ENCODE measurements at regions not wholly inside any gene's neighbourhood (a gene's known extent, or its start where the extent isn't known, plus 50 kb on each side); places are given as distances from the start of the nearest gene placed in this dataset.

GRCh38 chr18:30743033-30743432, 299.5 kb downstream of the DSC3 start:
- H3K4me3 ChIP-seq (ENCODE audit: low read length): no peak overlapping the region
- no peak for TF ChIP-seq CTCF (IDR thresholded peaks at IDR 0.05; ENCODE audit: insufficient read depth, low read depth, low read length, missing control alignments)
- DNase-seq (ENCODE audit: low read depth): no peak

- no peak overlapping the region for H3K4me3 ChIP-seq (ENCODE audit: low read length)
- TF ChIP-seq CTCF (IDR thresholded peaks at IDR 0.05; ENCODE audit: insufficient read depth, low read depth, low read length, missing control alignments): no peak
- no peak for DNase-seq (ENCODE audit: low read depth)
Measured at GRCh38 chr18:30730915-30731314, 311.6 kb downstream of the DSC3 start.

- no peak overlapping the region for H3K4me3 ChIP-seq (ENCODE audit: low read length)
- DNase-seq (ENCODE audit: low read depth): no peak
- no peak for TF ChIP-seq CTCF (IDR thresholded peaks at IDR 0.05; ENCODE audit: insufficient read depth, low read depth, low read length, missing control alignments)
Measured at GRCh38 chr18:30727849-30728248, 314.7 kb downstream of the DSC3 start.

DNA sequence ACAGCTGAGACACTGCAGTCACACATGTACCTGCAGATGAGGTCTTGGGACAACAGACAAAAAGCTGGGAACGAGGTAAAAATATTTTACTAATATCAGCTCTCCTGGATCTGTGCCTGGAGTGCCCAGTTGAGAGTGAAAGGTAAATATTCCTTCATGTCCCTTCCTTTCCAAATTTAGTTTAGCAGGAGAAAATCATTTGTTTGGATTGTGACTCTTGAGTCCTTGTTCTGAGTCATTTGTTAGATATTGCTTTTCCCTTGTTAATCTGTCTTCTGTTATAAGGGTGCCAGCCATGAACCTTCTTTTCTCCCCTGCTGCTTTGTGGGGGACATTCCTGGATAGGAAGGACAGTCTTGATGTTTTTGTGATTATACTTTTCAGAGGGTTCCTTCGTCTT, 329.2 kb downstream of the DSC3 start:
- no peak overlapping the region for H3K4me3 ChIP-seq (ENCODE audit: low read length)
- TF ChIP-seq CTCF (IDR thresholded peaks at IDR 0.05; ENCODE audit: insufficient read depth, low read depth, low read length, missing control alignments): no peak
- DNase-seq (ENCODE audit: low read depth): no peak

GRCh38 chr18:30712383-30712782, 330.2 kb downstream of the DSC3 start:
- no peak for TF ChIP-seq CTCF (IDR thresholded peaks at IDR 0.05; ENCODE audit: insufficient read depth, low read depth, low read length, missing control alignments)
- H3K4me3 ChIP-seq (ENCODE audit: low read length): no peak overlapping the region
- DNase-seq (ENCODE audit: low read depth): no peak

DNA sequence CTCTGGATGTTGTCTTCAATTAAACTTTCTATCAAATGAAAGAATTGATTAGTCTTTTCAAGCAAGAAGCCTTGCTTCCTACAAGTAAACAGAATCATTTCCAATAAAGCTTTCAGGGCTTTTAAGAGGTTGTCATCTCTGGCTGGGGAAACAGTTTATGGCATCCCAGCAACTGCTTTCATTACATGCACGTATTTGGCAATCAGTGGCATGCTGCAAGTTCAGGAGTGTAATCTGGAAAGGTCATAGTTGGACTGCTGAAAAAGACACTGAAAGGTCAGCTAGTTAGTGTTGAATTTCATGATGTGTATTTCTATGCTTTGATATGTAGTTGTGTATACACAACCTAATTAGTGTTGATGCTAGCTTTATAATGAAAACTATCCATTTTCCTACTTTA, 332.9 kb downstream of the DSC3 start:
- DNase-seq (ENCODE audit: low read depth): no peak
- H3K4me3 ChIP-seq (ENCODE audit: low read length): no peak overlapping the region
- TF ChIP-seq CTCF (IDR thresholded peaks at IDR 0.05; ENCODE audit: insufficient read depth, low read depth, low read length, missing control alignments): no peak

DNA sequence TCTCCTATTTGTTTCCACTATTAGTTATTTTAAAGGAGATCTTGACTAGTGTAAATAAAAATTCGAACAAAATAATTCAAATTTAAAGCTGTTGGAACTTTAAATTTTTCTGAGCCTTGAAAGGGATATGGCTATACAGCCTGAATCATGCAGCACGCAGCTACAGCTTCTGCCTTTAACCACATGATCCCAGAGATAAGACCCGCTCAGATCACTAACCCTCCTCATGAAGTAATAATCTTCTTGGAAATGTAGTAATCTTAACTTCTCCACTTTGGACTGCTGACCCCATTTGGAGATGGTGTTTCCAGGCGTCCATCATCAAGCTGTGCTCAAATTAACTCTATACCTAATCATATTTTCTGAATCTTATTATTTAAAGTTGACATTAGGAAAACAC, 336.6 kb downstream of the DSC3 start:
- no peak overlapping the region for H3K4me3 ChIP-seq (ENCODE audit: low read length)
- TF ChIP-seq CTCF (IDR thresholded peaks at IDR 0.05; ENCODE audit: insufficient read depth, low read depth, low read length, missing control alignments): no peak
- DNase-seq (ENCODE audit: low read depth): no peak
